CD4-positive, alpha-beta T cell (primary cell): ENCODE measurements at regions not wholly inside any gene's neighbourhood (a gene's known extent, or its start where the extent isn't known, plus 50 kb on each side); places are given as distances from the start of the nearest gene placed in this dataset.
A peak's percentile ranks its signal among the peaks of the same experiment; 100 is the strongest.

Experiments
- ATAC-seq: fragments of 200-7000 bp; cut with Tn5 transposase; one replicate; pipeline ENCODE4 v1.10.0; 2022; ENCODE audit warnings: mild to moderate bottlenecking; ENCODE audit not compliant: poor library complexity
- CTCF ChIA-PET: fragments of 350-600 bp; sonication (Branson Sonifier 250); formaldehyde crosslinking; loops from one replicate; lab custom pipeline; 2021; ENCODE audit warnings: antibody characterized with exemption, inconsistent platforms; lab: Charles Lee
- POLR2A ChIA-PET: fragments of 350-600 bp; sonication (Branson Sonifier 250); formaldehyde crosslinking; loops from one replicate; lab custom pipeline; 2021; ENCODE audit warnings: antibody characterized with exemption, inconsistent platforms; lab: Charles Lee
- DNase-seq, 14 experiments: peaks; one replicate each; pipeline ENCODE4 v3.0.0-alpha.2; 2013 to 2020; ENCODE audit warnings: mixed read lengths in 2 of 14
- H3K27ac ChIP-seq, 2 donors: one replicate each; pipeline versions ENCODE4 v1.5.1 to v1.7.0; 2013; ENCODE audit warnings: low read length in 2 of 2, low read depth in 1 of 2, mild to moderate bottlenecking in 1 of 2
- H3K27me3 ChIP-seq, 2 experiments: 1 replicate in 1 of 2; 2 replicates in 1 of 2; pipeline versions ENCODE4 v1.6.1 to v1.7.0; 2013; ENCODE audit warnings: low read length in 2 of 2, control low read depth in 1 of 2, mild to moderate bottlenecking in 1 of 2, moderate library complexity in 1 of 2; ENCODE audit not compliant: insufficient read depth in 2 of 2, control insufficient read depth in 1 of 2
- H3K36me3 ChIP-seq: one replicate; pipeline ENCODE4 v1.6.1; 2013; ENCODE audit warnings: low read length, control low read depth; ENCODE audit not compliant: insufficient read depth
- H3K4me1 ChIP-seq: one replicate; pipeline ENCODE4 v1.6.1; 2013; ENCODE audit warnings: low read length, control low read depth; ENCODE audit not compliant: insufficient read depth
- H3K4me3 ChIP-seq: one replicate; pipeline ENCODE4 v1.5.1; 2013; ENCODE audit warnings: mild to moderate bottlenecking, low read length, moderate library complexity
- H3K9me3 ChIP-seq, 2 experiments: 1 replicate in 1 of 2; 2 replicates in 1 of 2; pipeline versions ENCODE4 v1.6.1 to v1.7.0; 2013; ENCODE audit warnings: low read length in 2 of 2, mild to moderate bottlenecking in 2 of 2, control low read depth in 1 of 2, moderate library complexity in 1 of 2; ENCODE audit not compliant: control insufficient read depth in 1 of 2, insufficient read depth in 1 of 2
- H3K27ac Mint-ChIP-seq: one replicate; pipeline ENCODE4 v1.8.0; 2020; ENCODE audit warnings: mixed read lengths
- H3K27me3 Mint-ChIP-seq: one replicate; pipeline ENCODE4 v1.8.0; 2021; ENCODE audit warnings: mixed read lengths
- H3K36me3 Mint-ChIP-seq: one replicate; pipeline ENCODE4 v1.8.0; 2021; ENCODE audit warnings: low read depth, mixed read lengths
- H3K4me1 Mint-ChIP-seq: one replicate; pipeline ENCODE4 v1.8.0; 2021; ENCODE audit warnings: low read depth, mixed read lengths
- H3K4me3 Mint-ChIP-seq: one replicate; pipeline ENCODE4 v1.8.0; 2020; ENCODE audit warnings: mild to moderate bottlenecking, mixed read lengths
- H3K9me3 Mint-ChIP-seq: one replicate; pipeline ENCODE4 v1.8.0; 2020; ENCODE audit warnings: mixed read lengths
- CTCF ChIP-seq: fragments of 200-600 bp; IDR thresholded peaks from one replicate; pipeline ENCODE4 v1.8.0; 2022; ENCODE audit warnings: antibody characterized with exemption, mild to moderate bottlenecking
- intact Hi-C, 2 experiments: fragments of 100-400 bp; cut with DNase I in 1 of 2; cut with micrococcal nuclease in 1 of 2; formaldehyde crosslinking; loops; one replicate each; pipeline versions ENCODE4 v1.15.1 to v1.9.0; 2023 to 2025; cut with DNase I, micrococcal nuclease

DNA sequence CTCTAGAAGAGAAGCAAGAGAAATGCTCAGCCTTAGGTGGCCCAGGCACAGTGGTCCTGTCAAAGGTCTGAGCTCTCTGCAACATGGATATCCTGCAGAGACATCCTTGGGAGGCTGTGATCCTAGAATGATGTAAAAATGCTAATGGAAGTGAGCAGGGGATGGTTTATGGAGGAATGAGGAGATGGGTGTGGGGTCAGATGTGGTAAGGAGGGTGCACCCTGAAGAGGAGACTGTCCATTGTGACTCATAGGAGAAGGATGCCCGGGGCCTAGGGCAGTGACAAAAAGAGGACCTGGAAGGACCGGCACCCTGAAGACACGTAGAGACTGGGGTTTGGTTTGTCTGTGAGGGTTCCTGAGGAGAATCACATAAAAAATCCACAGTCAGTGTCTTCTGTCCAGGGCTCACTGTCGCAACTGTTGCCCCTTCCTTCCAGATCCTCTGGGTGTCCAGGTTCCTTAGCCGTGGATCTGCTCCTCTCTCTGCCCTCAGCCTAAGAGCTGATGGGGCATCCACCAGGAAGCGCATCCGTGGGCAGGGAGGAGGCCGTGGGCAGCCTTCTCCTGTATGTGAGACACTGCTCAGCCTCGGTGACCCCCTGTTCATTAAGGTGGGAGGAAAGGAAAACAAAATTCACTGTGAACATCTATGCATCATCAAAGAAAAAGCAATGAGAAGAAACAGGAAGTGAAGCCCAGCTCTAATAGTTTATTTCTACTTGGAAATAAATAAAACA, 110.7 kb downstream of the VPREB1 start:
- no peaks in the 10 kb centered on the region for H3K9me3 Mint-ChIP-seq
- peaks cover 6% of the 10 kb centered on the region for H3K4me1 ChIP-seq
- DNase-seq, result no peak
- no peak overlapping the region for H3K4me3 Mint-ChIP-seq
- H3K27me3 Mint-ChIP-seq, result peaks cover 55% of the 10 kb centered on the region
- intact Hi-C loops, result no loop called here
- no peak overlapping the region for H3K4me3 ChIP-seq
- H3K9me3 ChIP-seq, result no peaks in the 10 kb centered on the region
- H3K27ac ChIP-seq, result no peak overlapping the region
- H3K36me3 Mint-ChIP-seq, result no peaks in the 10 kb centered on the region
- peaks cover 10% of the 10 kb centered on the region in 2 experiments for H3K27me3 ChIP-seq
- H3K36me3 ChIP-seq, result no peaks in the 10 kb centered on the region
- no peak for ATAC-seq
- ChIA-PET POLR2A (no interaction called here), CTCF (no interaction called here)
- H3K27ac Mint-ChIP-seq, result no peak overlapping the region
- peaks cover 6% of the 10 kb centered on the region for H3K4me1 Mint-ChIP-seq
- no peak for TF ChIP-seq CTCF

GRCh38 chr22:22357024-22357883, 112.7 kb downstream of the VPREB1 start:
- no peaks in the 10 kb centered on the region for H3K9me3 Mint-ChIP-seq
- Histone ChIP-seq H3K27me3 (peaks cover 8 to 10% of the 10 kb centered on the region in 2 experiments), H3K27ac (no peak overlapping the region), H3K4me1 (peaks cover 6% of the 10 kb centered on the region), H3K36me3 (no peaks in the 10 kb centered on the region), H3K4me3 (no peak overlapping the region), H3K9me3 (no peaks in the 10 kb centered on the region)
- H3K36me3 Mint-ChIP-seq, result no peaks in the 10 kb centered on the region
- no peak overlapping the region for H3K27ac Mint-ChIP-seq
- H3K4me3 Mint-ChIP-seq, result no peak overlapping the region
- peaks cover 6% of the 10 kb centered on the region for H3K4me1 Mint-ChIP-seq
- CTCF ChIA-PET, result no interaction called here
- peak; percentile 59 for TF ChIP-seq CTCF
- intact Hi-C loops, result no loop called here
- peaks cover 62% of the 10 kb centered on the region for H3K27me3 Mint-ChIP-seq
- POLR2A ChIA-PET, result no interaction called here
- ATAC-seq, result peak; percentile 73
- peak; percentile 46 to 79 (median 60) for DNase-seq

GRCh38 chr22:22358152-22358551, 113.6 kb downstream of the VPREB1 start:
- Mint-ChIP-seq H3K4me1 (peaks cover 6% of the 10 kb centered on the region), H3K36me3 (no peaks in the 10 kb centered on the region), H3K27me3 (peaks cover 67% of the 10 kb centered on the region), H3K27ac (no peak overlapping the region), H3K4me3 (no peak overlapping the region), H3K9me3 (no peaks in the 10 kb centered on the region)
- no peak for DNase-seq
- Histone ChIP-seq H3K4me1 (peaks cover 6% of the 10 kb centered on the region), H3K27ac (no peak overlapping the region), H3K9me3 (no peaks in the 10 kb centered on the region), H3K36me3 (no peaks in the 10 kb centered on the region), H3K27me3 (peaks cover 8 to 10% of the 10 kb centered on the region in 2 experiments), H3K4me3 (no peak overlapping the region)
- no peak for ATAC-seq
- TF ChIP-seq CTCF, result no peak
- CTCF ChIA-PET, result no interaction called here
- intact Hi-C loops, result no loop called here
- POLR2A ChIA-PET, result no interaction called here
